HG03558 (cell line): ENCODE measurements at regions not wholly inside any gene's neighbourhood (a gene's known extent, or its start where the extent isn't known, plus 50 kb on each side); places are given as distances from the start of the nearest gene placed in this dataset.

Source experiments
- ATAC-seq: cut with Tn5 transposase; IDR thresholded peaks from one replicate; pipeline ENCODE4 v1.9.1; 2021; ENCODE audit warnings: moderate number of reproducible peaks; ENCODE audit not compliant: unreplicated experiment; ENCODE audit errors: extremely low read depth

- no peak for ATAC-seq
These were observed 104.6 kb upstream of the NWD2 start for GRCh38 chr4:37139987-37140386.

GRCh38 chr4:37146260-37146659 is 98.3 kb upstream of the NWD2 start:
- no peak for ATAC-seq

DNA sequence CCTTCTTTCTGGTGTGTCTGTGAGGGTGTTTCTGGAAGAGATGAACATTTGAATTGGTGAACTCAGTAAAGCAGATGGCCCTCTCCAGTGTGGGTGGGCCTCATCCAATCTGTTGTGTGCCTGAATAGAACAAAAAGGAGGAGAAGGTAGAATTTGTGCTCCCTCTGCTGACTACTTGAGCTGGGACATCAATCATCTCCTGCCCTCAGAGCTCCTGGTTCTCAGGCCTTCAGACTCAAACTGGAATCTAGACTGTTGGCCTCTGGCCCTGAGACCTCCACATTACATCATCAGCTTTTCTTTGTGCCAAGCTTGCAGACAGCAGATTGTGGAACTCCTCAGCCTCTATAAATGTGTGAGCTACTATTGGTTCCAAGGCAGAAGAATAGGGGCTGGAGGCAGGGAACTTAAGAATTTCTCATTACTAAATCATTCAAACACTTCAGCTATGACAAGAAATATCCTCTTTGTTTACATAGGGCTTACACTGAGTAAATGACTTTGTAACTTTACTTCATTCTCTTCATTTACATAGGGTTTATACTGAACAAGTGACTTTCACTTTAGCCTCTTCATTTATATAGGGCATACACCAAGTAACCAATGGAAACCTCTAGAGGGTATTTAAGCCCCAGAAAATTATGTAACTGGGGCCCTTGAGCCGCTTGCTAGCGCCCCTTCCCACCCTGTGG is 86.9 kb upstream of the NWD2 start:
- no peak for ATAC-seq

GRCh38 chr4:37160653-37161052 is 83.9 kb upstream of the NWD2 start:
- ATAC-seq: no peak

- no peak for ATAC-seq
These were observed 78.7 kb upstream of the NWD2 start for GRCh38 chr4:37165844-37166243.

DNA sequence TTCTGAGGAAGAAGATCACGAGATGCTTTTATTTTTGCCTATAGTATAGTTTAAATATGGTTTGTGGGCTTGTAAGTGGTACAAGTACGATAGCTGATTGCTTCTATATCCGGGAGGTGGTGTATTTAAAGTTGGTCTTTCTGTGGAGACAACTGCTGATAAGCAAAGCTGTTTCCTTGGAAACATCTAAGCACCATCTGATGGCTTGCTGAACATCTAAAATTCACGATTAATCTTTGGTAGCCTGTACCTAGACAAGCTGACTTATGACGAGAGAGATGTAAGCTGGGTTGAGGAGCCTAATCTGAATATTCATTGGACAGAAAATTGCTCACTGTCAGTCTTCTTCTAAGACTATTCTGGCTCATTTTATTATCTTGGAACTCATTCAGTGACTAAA is 74.6 kb upstream of the NWD2 start:
- no peak for ATAC-seq

GRCh38 chr4:37188100-37188499 is 56.4 kb upstream of the NWD2 start:
- ATAC-seq: no peak
